Fibroblast of lung (primary cell): ENCODE measurements at regions not wholly inside any gene's neighbourhood (a gene's known extent, or its start where the extent isn't known, plus 50 kb on each side); places are given as distances from the start of the nearest gene placed in this dataset.

ENCODE experiments used
- DNase-seq, 2 donors: peaks; one replicate each; pipeline versions ENCODE4 v3.0.0 to v3.0.0-alpha.2; 2010; ENCODE audit warnings: low read depth in 2 of 2
- H2AFZ ChIP-seq: 2 replicates; pipeline ENCODE4 v1.5.1; 2012; ENCODE audit warnings: low read length, control low read depth, inconsistent platforms
- H3K27ac ChIP-seq: 2 replicates; pipeline ENCODE4 v1.5.1; 2011; ENCODE audit warnings: low read length, control low read depth; ENCODE audit not compliant: insufficient read depth
- H3K27me3 ChIP-seq: 2 replicates; pipeline ENCODE4 v1.5.1; 2011; ENCODE audit warnings: mild to moderate bottlenecking, low read length; ENCODE audit not compliant: control insufficient read depth, insufficient read depth
- H3K36me3 ChIP-seq: 2 replicates; pipeline ENCODE4 v1.5.1; 2011; ENCODE audit warnings: low read length; ENCODE audit not compliant: control insufficient read depth, insufficient read depth
- H3K4me1 ChIP-seq: 2 replicates; pipeline ENCODE4 v1.5.1; 2011; ENCODE audit warnings: low read length; ENCODE audit not compliant: control insufficient read depth, insufficient read depth; ENCODE audit errors: extremely low read depth
- H3K4me2 ChIP-seq: 2 replicates; pipeline ENCODE4 v1.5.1; 2011; ENCODE audit warnings: low read length, control low read depth; ENCODE audit not compliant: insufficient read depth; ENCODE audit errors: extremely low read depth
- H3K4me3 ChIP-seq, 4 experiments: fragments of 200-600 bp in 1 of 4; sonication (generic) in 1 of 4; replicated peaks in 1 of 4; 2 replicates each; pipeline ENCODE4 v1.5.1; 2011 to 2016; ENCODE audit warnings: low read length in 4 of 4, low read depth in 3 of 4, mild to moderate bottlenecking in 3 of 4, control low read depth in 2 of 4, inconsistent platforms in 1 of 4, mixed read lengths in 1 of 4; ENCODE audit not compliant: insufficient read depth in 1 of 4; ENCODE audit errors: control extremely low read depth in 1 of 4
- H3K79me2 ChIP-seq: 2 replicates; pipeline ENCODE4 v1.5.1; 2012; ENCODE audit warnings: mild to moderate bottlenecking, low read length, inconsistent platforms; ENCODE audit not compliant: control insufficient read depth, insufficient read depth
- H3K9ac ChIP-seq: 2 replicates; pipeline ENCODE4 v1.5.1; 2011; ENCODE audit warnings: mild to moderate bottlenecking, low read length, control low read depth; ENCODE audit not compliant: insufficient read depth
- H3K9me3 ChIP-seq: 2 replicates; pipeline ENCODE4 v1.5.1; 2012; ENCODE audit warnings: low read depth, low read length; ENCODE audit not compliant: control insufficient read depth, insufficient read depth
- H4K20me1 ChIP-seq: 2 replicates; pipeline ENCODE4 v1.5.1; 2011; ENCODE audit warnings: low read length; ENCODE audit not compliant: control insufficient read depth, insufficient read depth; ENCODE audit errors: extremely low read depth
- EZH2 ChIP-seq: IDR thresholded peaks from 2 replicates; pipeline ENCODE4 v1.5.1; 2012; ENCODE audit warnings: low read length, control low read depth, mild to moderate bottlenecking; ENCODE audit errors: missing control alignments
- TF ChIP-seq, protein P1 (sequence below), 2 donors: IDR thresholded peaks in 1 of 2; conservative IDR thresholded peaks in 1 of 2; 1 replicate in 1 of 2; 2 replicates in 1 of 2; pipeline ENCODE4 v1.5.1; 2011 to 2012; ENCODE audit warnings: low read length in 2 of 2, control low read depth in 1 of 2, inconsistent platforms in 1 of 2, low read depth in 1 of 2, mild to moderate bottlenecking in 1 of 2

DNA sequence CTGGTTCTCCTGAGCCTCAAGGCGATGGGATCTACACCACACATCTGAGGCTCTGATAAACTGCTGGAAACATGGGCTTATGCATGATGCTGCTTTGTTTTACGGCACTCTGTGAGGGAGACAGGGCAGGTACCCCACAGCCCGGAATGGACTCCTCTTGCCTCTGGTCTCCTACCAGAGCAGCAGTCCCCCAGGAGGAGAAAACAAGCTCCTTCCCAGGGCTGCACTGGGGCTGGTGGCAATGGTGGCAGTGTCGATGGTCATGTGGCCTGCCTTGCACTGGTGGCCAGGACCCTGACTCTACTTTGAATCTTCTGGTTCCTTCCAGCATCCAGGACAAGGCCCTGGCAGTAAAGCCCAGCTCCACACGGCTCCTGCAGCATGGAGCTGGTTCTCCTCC is 79.4 kb downstream of the TOMM20 start:
- Histone ChIP-seq H3K4me2 (no peak overlapping the region), H3K79me2 (no peaks in the 10 kb centered on the region), H3K27ac (no peak overlapping the region), H3K36me3 (no peaks in the 10 kb centered on the region), H3K4me3 (no peak overlapping the region), H3K27me3 (no peaks in the 10 kb centered on the region), H3K4me1 (peaks cover 14% of the 10 kb centered on the region), H2AFZ (no peak overlapping the region), H3K9me3 (no peaks in the 10 kb centered on the region), H3K9ac (peak overlapping the region; percentile 8), H4K20me1 (no peaks in the 10 kb centered on the region)
- DNase-seq: no peak
- TF ChIP-seq EZH2: no peak
- TF ChIP-seq, protein P1, sequence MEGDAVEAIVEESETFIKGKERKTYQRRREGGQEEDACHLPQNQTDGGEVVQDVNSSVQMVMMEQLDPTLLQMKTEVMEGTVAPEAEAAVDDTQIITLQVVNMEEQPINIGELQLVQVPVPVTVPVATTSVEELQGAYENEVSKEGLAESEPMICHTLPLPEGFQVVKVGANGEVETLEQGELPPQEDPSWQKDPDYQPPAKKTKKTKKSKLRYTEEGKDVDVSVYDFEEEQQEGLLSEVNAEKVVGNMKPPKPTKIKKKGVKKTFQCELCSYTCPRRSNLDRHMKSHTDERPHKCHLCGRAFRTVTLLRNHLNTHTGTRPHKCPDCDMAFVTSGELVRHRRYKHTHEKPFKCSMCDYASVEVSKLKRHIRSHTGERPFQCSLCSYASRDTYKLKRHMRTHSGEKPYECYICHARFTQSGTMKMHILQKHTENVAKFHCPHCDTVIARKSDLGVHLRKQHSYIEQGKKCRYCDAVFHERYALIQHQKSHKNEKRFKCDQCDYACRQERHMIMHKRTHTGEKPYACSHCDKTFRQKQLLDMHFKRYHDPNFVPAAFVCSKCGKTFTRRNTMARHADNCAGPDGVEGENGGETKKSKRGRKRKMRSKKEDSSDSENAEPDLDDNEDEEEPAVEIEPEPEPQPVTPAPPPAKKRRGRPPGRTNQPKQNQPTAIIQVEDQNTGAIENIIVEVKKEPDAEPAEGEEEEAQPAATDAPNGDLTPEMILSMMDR (conservative IDR thresholded peaks at IDR 0.05 in 1 of 2, IDR thresholded peaks at IDR 0.05 in 1 of 2; ENCODE audit: low read depth in 1 of 2, low read length in 2 of 2): no peak

DNA sequence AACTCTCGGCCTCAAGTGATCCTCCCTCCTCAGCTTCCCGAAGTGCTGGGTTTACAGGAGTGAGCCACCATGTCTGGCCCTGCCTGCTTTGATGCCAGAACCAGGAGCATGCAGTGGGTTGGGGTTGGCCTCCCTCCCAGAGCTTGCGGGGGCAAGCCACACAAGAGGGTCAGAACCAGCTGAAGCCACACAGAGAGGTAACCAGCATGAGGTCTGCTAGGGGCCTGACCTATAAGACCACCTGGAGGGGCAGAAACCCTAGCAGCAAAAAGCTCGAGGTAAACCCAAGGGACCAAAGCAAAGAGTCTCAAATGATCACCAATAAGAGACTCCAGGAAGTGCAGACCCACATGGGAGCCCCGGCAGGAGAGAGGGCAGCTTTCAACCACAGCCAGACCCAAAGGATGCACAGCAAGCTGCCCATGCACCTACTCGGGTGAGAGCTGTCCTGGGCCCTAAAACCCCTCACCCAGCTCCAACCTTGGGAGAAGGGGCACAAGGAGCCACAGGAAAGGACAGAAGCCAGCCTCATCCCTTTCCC is 81.2 kb downstream of the TOMM20 start:
- Histone ChIP-seq H4K20me1 (no peaks in the 10 kb centered on the region), H3K9ac (no peak overlapping the region), H3K4me2 (peak overlapping the region; percentile 59), H3K4me1 (peaks cover 14% of the 10 kb centered on the region), H3K9me3 (no peaks in the 10 kb centered on the region), H3K79me2 (no peaks in the 10 kb centered on the region), H3K27ac (peak overlapping the region; percentile 97), H3K36me3 (no peaks in the 10 kb centered on the region), H3K4me3 (peak overlapping the region in 1 of 4 experiments; percentile 2), H2AFZ (peak overlapping the region; percentile 30), H3K27me3 (no peaks in the 10 kb centered on the region)
- no peak for DNase-seq
- TF ChIP-seq, protein P1 (conservative IDR thresholded peaks at IDR 0.05 in 1 of 2, IDR thresholded peaks at IDR 0.05 in 1 of 2; ENCODE audit: low read depth in 1 of 2, low read length in 2 of 2): no peak
- TF ChIP-seq EZH2: no peak

DNA sequence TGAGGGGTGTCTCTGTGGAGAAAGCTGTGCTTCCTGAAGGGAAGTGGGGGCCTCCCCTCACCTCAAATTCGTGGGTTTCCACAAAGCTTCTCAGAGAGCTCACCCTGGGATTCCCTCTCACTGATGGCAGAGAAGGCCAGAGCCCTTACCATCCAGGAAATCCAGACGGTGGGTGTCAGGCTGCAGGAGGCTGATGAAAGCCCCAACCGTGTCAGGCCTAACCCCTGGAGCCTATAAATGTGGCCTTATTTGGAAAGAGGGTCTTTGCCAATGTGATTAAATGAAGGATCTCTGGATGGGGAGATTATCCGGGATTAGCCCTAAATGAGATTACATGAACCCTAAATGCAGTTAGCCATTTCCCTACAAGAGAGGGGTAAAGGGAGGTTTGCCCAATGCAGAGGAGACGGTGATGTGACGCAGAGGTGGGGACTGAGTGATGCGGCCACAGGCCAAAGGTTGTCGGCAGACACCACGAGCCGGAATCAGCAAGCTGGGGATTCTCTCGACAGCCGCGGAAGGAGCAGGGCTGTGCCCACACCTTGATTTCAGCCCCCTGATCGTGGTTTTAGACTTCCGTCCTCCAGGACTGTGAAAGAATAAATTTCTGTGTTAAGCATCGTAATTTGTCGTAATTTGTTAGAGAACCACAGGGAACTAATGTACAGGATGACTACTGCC is 82.6 kb downstream of the TOMM20 start:
- Histone ChIP-seq H3K4me1 (peaks cover 14% of the 10 kb centered on the region), H3K4me3 (no peak overlapping the region), H3K36me3 (no peaks in the 10 kb centered on the region), H2AFZ (no peak overlapping the region), H3K79me2 (no peaks in the 10 kb centered on the region), H3K4me2 (no peak overlapping the region), H4K20me1 (no peaks in the 10 kb centered on the region), H3K9ac (no peak overlapping the region), H3K9me3 (no peaks in the 10 kb centered on the region), H3K27ac (no peak overlapping the region), H3K27me3 (no peaks in the 10 kb centered on the region)
- no peak for DNase-seq
- no peak for TF ChIP-seq EZH2
- TF ChIP-seq, protein P1 (conservative IDR thresholded peaks at IDR 0.05 in 1 of 2, IDR thresholded peaks at IDR 0.05 in 1 of 2; ENCODE audit: low read depth in 1 of 2, low read length in 2 of 2): no peak
